ENCODE measurements at regions not wholly inside any gene's neighbourhood (a gene's known extent, or its start where the extent isn't known, plus 50 kb on each side); places are given as distances from the start of the nearest gene placed in this dataset.

DNA sequence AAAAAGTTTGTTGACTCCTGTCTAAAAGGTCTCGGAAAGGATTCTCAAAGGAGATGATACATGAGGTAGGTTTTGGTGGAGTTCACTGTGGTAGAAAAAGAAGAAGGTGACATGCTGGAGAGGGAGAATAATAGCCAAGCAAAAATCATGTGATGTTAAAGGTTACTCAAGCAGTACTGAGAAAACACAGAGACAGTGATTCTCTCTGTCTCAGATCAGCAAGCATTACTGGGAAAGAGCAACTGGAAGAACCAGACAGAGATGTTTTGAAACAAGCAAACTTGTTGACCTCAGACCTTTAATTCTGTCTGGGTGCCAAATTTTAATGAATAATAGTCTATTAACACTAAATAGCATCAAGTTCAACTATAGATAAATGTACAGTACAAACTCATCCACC lies 183.5 kb upstream of the PLEKHG7 start:
- no peaks in the 10 kb centered on the region for H3K4me1 Mint-ChIP-seq
- H3K4me3 Mint-ChIP-seq = no peak overlapping the region
- H3K27ac Mint-ChIP-seq = no peak overlapping the region
- Histone ChIP-seq H3K4me2 (no peak overlapping the region), H3K9me2 (ENCODE audit: insufficient read depth) (no peaks in the 10 kb centered on the region), H4K20me1 (replicated peaks; ENCODE audit: insufficient read depth) (no peaks in the 10 kb centered on the region), H3F3A (replicated peaks; ENCODE audit: low read depth) (no peaks in the 10 kb centered on the region), H3K4me1 (ENCODE audit: insufficient read depth) (no peaks in the 10 kb centered on the region), H3K27ac (ENCODE audit: low read depth) (no peak overlapping the region), H3K27me3 (ENCODE audit: insufficient read depth) (no peaks in the 10 kb centered on the region), H3K79me2 (replicated peaks; ENCODE audit: insufficient read depth) (no peaks in the 10 kb centered on the region), H3K4me3 (no peak overlapping the region), H3K36me3 (ENCODE audit: insufficient read depth) (no peaks in the 10 kb centered on the region), H2AFZ (no peak overlapping the region)
- TF ChIP-seq ETS1 (IDR thresholded peaks at IDR 0.05) (no peak), CTCF (conservative IDR thresholded peaks at IDR 0.05; ENCODE audit: low read depth in 2 of 2) (no peak), POLR2AphosphoS5 (IDR thresholded peaks at IDR 0.05; ENCODE audit: low read depth) (no peak), ZNF462 (CRISPR knock-in tag; IDR thresholded peaks at IDR 0.05) (no peak), ZNF114 (CRISPR knock-in tag; IDR thresholded peaks at IDR 0.05) (no peak), CREB1 (CRISPR knock-in tag; IDR thresholded peaks at IDR 0.05; ENCODE audit: low read depth) (no peak), STAT1 (IDR thresholded peaks at IDR 0.05; ENCODE audit: unreplicated experiment) (no peak), EZH2phosphoT487 (IDR thresholded peaks at IDR 0.05; ENCODE audit: unreplicated experiment) (no peak), JUNB (IDR thresholded peaks at IDR 0.05; ENCODE audit: unreplicated experiment) (no peak)
- H3K36me3 Mint-ChIP-seq (ENCODE audit: low read depth) = no peaks in the 10 kb centered on the region
- DNase-seq (ENCODE audit: low spot score) = no peak
- peaks cover 3% of the 10 kb centered on the region; the same call in 1 of the 3 replicates for H3K9me3 Mint-ChIP-seq
- H3K27me3 Mint-ChIP-seq (ENCODE audit: insufficient read depth, low read depth, poor library complexity) = peaks cover 3% of the 10 kb centered on the region
- no peak for ATAC-seq

Data from GM23338 (cell line).